ENCODE measurements at regions not wholly inside any gene's neighbourhood (a gene's known extent, or its start where the extent isn't known, plus 50 kb on each side); places are given as distances from the start of the nearest gene placed in this dataset.

GRCh38 chr5:142521706-142522105 is 164.2 kb downstream of the FGF1 start (continued):
- TF ChIP-seq BORCS8-MEF2B (CRISPR knock-in tag; IDR thresholded peaks at IDR 0.05) (no peak), ZNF343 (CRISPR knock-in tag; IDR thresholded peaks at IDR 0.05) (no peak), ZNF512B (CRISPR knock-in tag; IDR thresholded peaks at IDR 0.05; ENCODE audit: borderline replicate concordance) (no peak), ZNF646 (CRISPR knock-in tag; IDR thresholded peaks at IDR 0.05) (no peak), LBX2 (CRISPR knock-in tag; IDR thresholded peaks at IDR 0.05; ENCODE audit: borderline replicate concordance) (no peak), ZNF746 (CRISPR knock-in tag; IDR thresholded peaks at IDR 0.05) (no peak), TRIM24 (CRISPR knock-in tag; IDR thresholded peaks at IDR 0.05) (no peak), SIN3B (IDR thresholded peaks at IDR 0.05; ENCODE audit: low read length) (no peak), ARNT2 (CRISPR knock-in tag; IDR thresholded peaks at IDR 0.05; ENCODE audit: low read depth) (no peak), DMTF1 (CRISPR knock-in tag; IDR thresholded peaks at IDR 0.05) (no peak), KLF9 (CRISPR knock-in tag; IDR thresholded peaks at IDR 0.05; ENCODE audit: low read depth) (no peak), ZNF136 (CRISPR knock-in tag; IDR thresholded peaks at IDR 0.05; ENCODE audit: low read depth) (no peak), HOXD1 (CRISPR knock-in tag; IDR thresholded peaks at IDR 0.05) (no peak), TEAD2 (CRISPR knock-in tag; IDR thresholded peaks at IDR 0.05) (no peak), AHR (CRISPR knock-in tag; IDR thresholded peaks at IDR 0.05) (no peak), KDM6A (CRISPR knock-in tag; IDR thresholded peaks at IDR 0.05; ENCODE audit: low read depth) (no peak), HMG20B (CRISPR knock-in tag; conservative IDR thresholded peaks at IDR 0.05) (0 out of 2 replicates have a peak, but pooled peaks have one; percentile 24), HNRNPUL1 (IDR thresholded peaks at IDR 0.05; ENCODE audit: low read depth, low read length) (no peak), POLR2A (IDR thresholded peaks at IDR 0.05; ENCODE audit: insufficient read depth in 1 of 2, low read depth in 2 of 2, low read length in 2 of 2) (no peak), CEBPB (IDR thresholded peaks at IDR 0.05; ENCODE audit: borderline replicate concordance, low read depth, low read length) (peak; percentile 78), ZC3H4 (CRISPR knock-in tag; IDR thresholded peaks at IDR 0.05; ENCODE audit: borderline replicate concordance) (no peak), MBNL3 (CRISPR knock-in tag; conservative IDR thresholded peaks at IDR 0.05) (no peak)
